ENCODE measurements at regions not wholly inside any gene's neighbourhood (a gene's known extent, or its start where the extent isn't known, plus 50 kb on each side); places are given as distances from the start of the nearest gene placed in this dataset.
"Not testable (repeated sequence)": the region's sequence is repeated elsewhere in the genome, so short reads cannot be mapped to it uniquely, and the experiment has no call there.

GRCh38 chr5:99438619-99439018 lies 509.8 kb upstream of the CHD1 start:
- Histone ChIP-seq H3K9me3 (ENCODE audit: low read depth, low read length) (peaks cover 2% of the 10 kb centered on the region), H3K27me3 (ENCODE audit: insufficient read depth, low read length) (no peaks in the 10 kb centered on the region), H3K27ac (ENCODE audit: low read depth, low read length) (no peak overlapping the region), H3K79me2 (ENCODE audit: insufficient read depth, low read length) (no peaks in the 10 kb centered on the region), H3K36me3 (ENCODE audit: insufficient read depth, low read length) (no peaks in the 10 kb centered on the region), H2AFZ (ENCODE audit: low read length) (no peak overlapping the region), H3K4me2 (ENCODE audit: insufficient read depth, low read length) (no peak overlapping the region), H3K4me1 (ENCODE audit: insufficient read depth, low read length) (no peaks in the 10 kb centered on the region), H4K20me1 (ENCODE audit: insufficient read depth, low read length) (no peaks in the 10 kb centered on the region), H3K4me3 (ENCODE audit: insufficient read depth, low read length) (no peak overlapping the region)
- TF ChIP-seq, protein P1, sequence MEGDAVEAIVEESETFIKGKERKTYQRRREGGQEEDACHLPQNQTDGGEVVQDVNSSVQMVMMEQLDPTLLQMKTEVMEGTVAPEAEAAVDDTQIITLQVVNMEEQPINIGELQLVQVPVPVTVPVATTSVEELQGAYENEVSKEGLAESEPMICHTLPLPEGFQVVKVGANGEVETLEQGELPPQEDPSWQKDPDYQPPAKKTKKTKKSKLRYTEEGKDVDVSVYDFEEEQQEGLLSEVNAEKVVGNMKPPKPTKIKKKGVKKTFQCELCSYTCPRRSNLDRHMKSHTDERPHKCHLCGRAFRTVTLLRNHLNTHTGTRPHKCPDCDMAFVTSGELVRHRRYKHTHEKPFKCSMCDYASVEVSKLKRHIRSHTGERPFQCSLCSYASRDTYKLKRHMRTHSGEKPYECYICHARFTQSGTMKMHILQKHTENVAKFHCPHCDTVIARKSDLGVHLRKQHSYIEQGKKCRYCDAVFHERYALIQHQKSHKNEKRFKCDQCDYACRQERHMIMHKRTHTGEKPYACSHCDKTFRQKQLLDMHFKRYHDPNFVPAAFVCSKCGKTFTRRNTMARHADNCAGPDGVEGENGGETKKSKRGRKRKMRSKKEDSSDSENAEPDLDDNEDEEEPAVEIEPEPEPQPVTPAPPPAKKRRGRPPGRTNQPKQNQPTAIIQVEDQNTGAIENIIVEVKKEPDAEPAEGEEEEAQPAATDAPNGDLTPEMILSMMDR (IDR thresholded peaks at IDR 0.05; ENCODE audit: extremely low read depth, low read depth, low read length) = no peak
- DNase-seq (ENCODE audit: insufficient read length, low spot score, missing footprints) = no peak

- H3K79me2 ChIP-seq (ENCODE audit: insufficient read depth, low read length) = no peaks in the 10 kb centered on the region
- H3K4me2 ChIP-seq (ENCODE audit: insufficient read depth, low read length) = no peak overlapping the region
- no peaks in the 10 kb centered on the region for H3K27me3 ChIP-seq (ENCODE audit: insufficient read depth, low read length)
- H3K4me1 ChIP-seq (ENCODE audit: insufficient read depth, low read length) = no peaks in the 10 kb centered on the region
- DNase-seq (ENCODE audit: insufficient read length, low spot score, missing footprints) = no peak
- TF ChIP-seq, protein P1 (IDR thresholded peaks at IDR 0.05; ENCODE audit: extremely low read depth, low read depth, low read length) = no peak
- no peak overlapping the region for H2AFZ ChIP-seq (ENCODE audit: low read length)
- H3K36me3 ChIP-seq (ENCODE audit: insufficient read depth, low read length) = no peaks in the 10 kb centered on the region
- H3K4me3 ChIP-seq (ENCODE audit: insufficient read depth, low read length) = no peak overlapping the region
- no peaks in the 10 kb centered on the region for H4K20me1 ChIP-seq (ENCODE audit: insufficient read depth, low read length)
- H3K27ac ChIP-seq (ENCODE audit: low read depth, low read length) = no peak overlapping the region
- H3K9me3 ChIP-seq (ENCODE audit: low read depth, low read length) = peaks cover 2% of the 10 kb centered on the region
Measured at GRCh38 chr5:99437986-99438385, 509.2 kb upstream of the CHD1 start.

GRCh38 chr5:99423396-99423795 lies 494.6 kb upstream of the CHD1 start:
- H3K9me3 ChIP-seq (ENCODE audit: low read depth, low read length); H2AFZ ChIP-seq (ENCODE audit: low read length); H3K27me3 ChIP-seq (ENCODE audit: insufficient read depth, low read length); H3K27ac ChIP-seq (ENCODE audit: low read depth, low read length); DNase-seq (ENCODE audit: insufficient read length, low spot score, missing footprints); H3K4me1 ChIP-seq (ENCODE audit: insufficient read depth, low read length); H4K20me1 ChIP-seq (ENCODE audit: insufficient read depth, low read length); H3K79me2 ChIP-seq (ENCODE audit: insufficient read depth, low read length); H3K36me3 ChIP-seq (ENCODE audit: insufficient read depth, low read length); H3K4me3 ChIP-seq (ENCODE audit: insufficient read depth, low read length); H3K4me2 ChIP-seq (ENCODE audit: insufficient read depth, low read length): not testable (repeated sequence)

DNA sequence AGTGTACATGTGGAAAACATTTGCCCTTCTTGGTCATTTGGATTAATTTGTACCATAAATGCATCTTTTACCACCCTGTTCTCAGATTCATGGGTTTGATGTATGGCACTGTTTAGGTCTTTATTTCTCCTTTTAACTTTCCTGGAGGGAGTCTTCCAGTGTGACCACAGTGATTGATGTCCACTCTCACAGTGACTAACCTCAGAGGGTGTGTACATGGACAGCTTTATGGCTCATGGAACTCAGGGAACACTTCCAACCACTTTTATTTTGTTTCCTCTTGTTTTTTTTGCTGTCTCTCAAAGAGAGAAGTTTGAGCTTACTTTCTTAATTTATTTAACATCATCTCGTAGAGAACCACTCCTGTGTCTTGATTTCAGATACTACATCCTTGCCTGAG lies 489.8 kb upstream of the CHD1 start:
- H3K4me3 ChIP-seq (ENCODE audit: insufficient read depth, low read length); H3K9me3 ChIP-seq (ENCODE audit: low read depth, low read length); H3K4me2 ChIP-seq (ENCODE audit: insufficient read depth, low read length); H3K27ac ChIP-seq (ENCODE audit: low read depth, low read length); H2AFZ ChIP-seq (ENCODE audit: low read length); H3K4me1 ChIP-seq (ENCODE audit: insufficient read depth, low read length); H3K79me2 ChIP-seq (ENCODE audit: insufficient read depth, low read length); H3K27me3 ChIP-seq (ENCODE audit: insufficient read depth, low read length); DNase-seq (ENCODE audit: insufficient read length, low spot score, missing footprints); H4K20me1 ChIP-seq (ENCODE audit: insufficient read depth, low read length); H3K36me3 ChIP-seq (ENCODE audit: insufficient read depth, low read length): not testable (repeated sequence)

DNA sequence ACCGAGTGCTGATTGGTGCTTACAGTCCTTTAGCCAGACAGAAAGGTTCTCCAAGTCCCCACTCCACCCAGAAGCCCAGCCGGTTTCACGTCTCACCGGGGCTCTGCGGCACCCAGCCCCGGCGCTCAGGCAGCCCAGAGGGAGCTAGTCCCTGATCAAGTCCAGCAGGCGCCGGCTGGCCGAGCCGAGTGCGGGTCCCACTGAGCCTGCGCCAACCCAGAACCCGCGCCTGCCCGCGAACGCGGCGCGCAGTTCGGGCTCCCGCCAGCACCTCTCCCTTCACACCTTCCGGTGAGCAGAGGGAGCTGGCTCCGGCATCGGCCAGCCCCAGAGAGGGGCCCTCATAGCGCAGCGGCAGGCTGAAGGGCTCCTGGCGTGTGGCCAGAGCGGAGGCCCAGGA lies 481.6 kb upstream of the CHD1 start:
- not testable (repeated sequence) for H3K9me3 ChIP-seq (ENCODE audit: low read depth, low read length); H3K36me3 ChIP-seq (ENCODE audit: insufficient read depth, low read length); H2AFZ ChIP-seq (ENCODE audit: low read length); H4K20me1 ChIP-seq (ENCODE audit: insufficient read depth, low read length); H3K27ac ChIP-seq (ENCODE audit: low read depth, low read length); H3K4me1 ChIP-seq (ENCODE audit: insufficient read depth, low read length); DNase-seq (ENCODE audit: insufficient read length, low spot score, missing footprints); H3K4me2 ChIP-seq (ENCODE audit: insufficient read depth, low read length); H3K79me2 ChIP-seq (ENCODE audit: insufficient read depth, low read length); H3K4me3 ChIP-seq (ENCODE audit: insufficient read depth, low read length); H3K27me3 ChIP-seq (ENCODE audit: insufficient read depth, low read length)

- DNase-seq (ENCODE audit: insufficient read length, low spot score, missing footprints); H2AFZ ChIP-seq (ENCODE audit: low read length); H3K4me3 ChIP-seq (ENCODE audit: insufficient read depth, low read length); H3K9me3 ChIP-seq (ENCODE audit: low read depth, low read length); H4K20me1 ChIP-seq (ENCODE audit: insufficient read depth, low read length); H3K27ac ChIP-seq (ENCODE audit: low read depth, low read length); H3K27me3 ChIP-seq (ENCODE audit: insufficient read depth, low read length); H3K4me2 ChIP-seq (ENCODE audit: insufficient read depth, low read length); H3K4me1 ChIP-seq (ENCODE audit: insufficient read depth, low read length); H3K36me3 ChIP-seq (ENCODE audit: insufficient read depth, low read length); H3K79me2 ChIP-seq (ENCODE audit: insufficient read depth, low read length): not testable (repeated sequence)
Measured at GRCh38 chr5:99404764-99405302, 476.0 kb upstream of the CHD1 start.

- H2AFZ ChIP-seq (ENCODE audit: low read length); H3K4me1 ChIP-seq (ENCODE audit: insufficient read depth, low read length); H3K9me3 ChIP-seq (ENCODE audit: low read depth, low read length); H3K27ac ChIP-seq (ENCODE audit: low read depth, low read length); DNase-seq (ENCODE audit: insufficient read length, low spot score, missing footprints); H4K20me1 ChIP-seq (ENCODE audit: insufficient read depth, low read length); H3K4me3 ChIP-seq (ENCODE audit: insufficient read depth, low read length); H3K27me3 ChIP-seq (ENCODE audit: insufficient read depth, low read length); H3K4me2 ChIP-seq (ENCODE audit: insufficient read depth, low read length); H3K36me3 ChIP-seq (ENCODE audit: insufficient read depth, low read length); H3K79me2 ChIP-seq (ENCODE audit: insufficient read depth, low read length): not testable (repeated sequence)
Measured at GRCh38 chr5:99400571-99400970, 471.8 kb upstream of the CHD1 start.
